VCaP (cell line): ENCODE measurements at regions not wholly inside any gene's neighbourhood (a gene's known extent, or its start where the extent isn't known, plus 50 kb on each side); places are given as distances from the start of the nearest gene placed in this dataset.

Source experiments
- H3K27ac ChIP-seq: fragments of 450-650 bp; 2 replicates; pipeline ENCODE4 v1.5.1; 2017
- TF ChIP-seq, protein P1 (sequence below): fragments of 450-650 bp; conservative IDR thresholded peaks from 2 replicates; pipeline ENCODE4 v1.5.1; 2017; ENCODE audit warnings: mild to moderate bottlenecking, moderate library complexity

DNA sequence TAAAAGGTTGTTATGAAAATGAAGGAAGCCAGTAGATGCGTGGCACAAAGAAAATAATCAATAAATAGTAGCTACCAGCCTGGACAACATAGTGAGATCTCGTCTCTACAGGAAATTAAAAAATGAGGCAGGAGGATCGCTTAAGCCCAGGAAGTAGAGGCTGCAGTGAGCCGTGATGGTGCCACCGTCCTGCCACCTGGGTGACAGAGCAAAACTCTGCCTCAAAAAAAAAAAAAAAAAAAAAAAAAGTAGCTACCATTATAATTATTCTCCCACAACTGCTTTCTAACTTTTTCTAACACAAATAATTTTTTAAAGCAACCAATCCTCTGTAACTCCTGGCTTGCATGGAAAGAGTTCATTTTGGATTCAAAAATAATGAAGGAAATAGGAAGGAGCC, 133.0 kb downstream of the NDUFA12 start:
- H3K27ac ChIP-seq, result peak overlapping the region; percentile 92
- TF ChIP-seq, protein P1, sequence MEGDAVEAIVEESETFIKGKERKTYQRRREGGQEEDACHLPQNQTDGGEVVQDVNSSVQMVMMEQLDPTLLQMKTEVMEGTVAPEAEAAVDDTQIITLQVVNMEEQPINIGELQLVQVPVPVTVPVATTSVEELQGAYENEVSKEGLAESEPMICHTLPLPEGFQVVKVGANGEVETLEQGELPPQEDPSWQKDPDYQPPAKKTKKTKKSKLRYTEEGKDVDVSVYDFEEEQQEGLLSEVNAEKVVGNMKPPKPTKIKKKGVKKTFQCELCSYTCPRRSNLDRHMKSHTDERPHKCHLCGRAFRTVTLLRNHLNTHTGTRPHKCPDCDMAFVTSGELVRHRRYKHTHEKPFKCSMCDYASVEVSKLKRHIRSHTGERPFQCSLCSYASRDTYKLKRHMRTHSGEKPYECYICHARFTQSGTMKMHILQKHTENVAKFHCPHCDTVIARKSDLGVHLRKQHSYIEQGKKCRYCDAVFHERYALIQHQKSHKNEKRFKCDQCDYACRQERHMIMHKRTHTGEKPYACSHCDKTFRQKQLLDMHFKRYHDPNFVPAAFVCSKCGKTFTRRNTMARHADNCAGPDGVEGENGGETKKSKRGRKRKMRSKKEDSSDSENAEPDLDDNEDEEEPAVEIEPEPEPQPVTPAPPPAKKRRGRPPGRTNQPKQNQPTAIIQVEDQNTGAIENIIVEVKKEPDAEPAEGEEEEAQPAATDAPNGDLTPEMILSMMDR, result no peak

DNA sequence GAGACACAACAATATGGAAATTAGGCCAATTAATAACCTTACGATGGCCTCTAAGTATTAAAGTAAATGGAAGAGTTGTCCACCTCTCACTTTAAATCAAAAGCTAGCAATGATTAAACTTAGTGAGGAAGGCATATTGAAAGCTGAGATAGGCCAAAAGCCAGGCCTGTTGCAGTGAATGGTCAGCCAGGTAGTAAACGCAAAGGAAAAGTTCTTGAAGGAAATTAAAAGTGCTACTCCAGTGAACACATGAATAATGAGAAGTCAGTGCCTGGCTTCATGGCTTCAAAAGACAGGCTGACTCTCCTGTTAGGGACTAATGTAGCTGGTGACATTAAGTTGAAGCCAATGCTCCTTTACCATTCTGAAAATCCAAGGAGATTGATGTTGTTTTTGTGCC, 135.3 kb downstream of the NDUFA12 start:
- TF ChIP-seq, protein P1, result no peak
- no peak overlapping the region for H3K27ac ChIP-seq

DNA sequence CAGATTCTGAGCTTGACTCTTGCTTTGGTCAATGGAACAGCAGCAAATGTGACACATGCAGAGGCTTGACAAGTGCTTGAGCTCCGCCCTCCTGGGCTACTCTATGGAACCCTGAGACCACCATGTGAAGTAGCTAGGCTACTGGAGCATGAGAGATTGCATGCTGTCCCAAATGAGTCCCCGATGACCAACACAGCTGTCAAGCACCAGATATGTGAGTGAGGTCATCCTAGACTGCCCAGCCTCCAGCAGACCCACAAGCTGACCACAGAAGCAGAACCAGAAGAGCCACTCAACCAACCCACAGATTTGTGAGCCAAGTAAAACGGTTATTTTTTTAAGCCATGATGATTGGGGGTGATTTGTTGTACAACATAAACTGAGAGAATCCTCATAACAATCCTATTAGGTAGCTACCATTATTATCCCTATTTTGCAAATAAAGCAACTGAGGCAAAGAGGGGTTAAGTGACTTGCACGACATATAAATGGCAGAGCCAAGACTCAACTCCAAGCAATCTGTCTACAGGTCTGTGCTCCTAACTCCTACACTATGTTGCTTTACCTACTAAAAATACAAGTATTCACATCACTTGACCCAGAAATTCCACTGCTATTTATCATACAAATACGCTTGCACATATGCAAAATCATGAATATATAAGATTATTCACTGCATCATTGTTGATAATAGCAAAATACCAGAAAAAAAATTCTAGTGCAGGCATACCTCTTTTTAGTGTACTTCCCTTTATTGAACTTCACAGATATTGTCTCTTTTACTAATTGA, 136.2 kb downstream of the NDUFA12 start:
- TF ChIP-seq, protein P1, result no peak
- no peak overlapping the region for H3K27ac ChIP-seq

DNA sequence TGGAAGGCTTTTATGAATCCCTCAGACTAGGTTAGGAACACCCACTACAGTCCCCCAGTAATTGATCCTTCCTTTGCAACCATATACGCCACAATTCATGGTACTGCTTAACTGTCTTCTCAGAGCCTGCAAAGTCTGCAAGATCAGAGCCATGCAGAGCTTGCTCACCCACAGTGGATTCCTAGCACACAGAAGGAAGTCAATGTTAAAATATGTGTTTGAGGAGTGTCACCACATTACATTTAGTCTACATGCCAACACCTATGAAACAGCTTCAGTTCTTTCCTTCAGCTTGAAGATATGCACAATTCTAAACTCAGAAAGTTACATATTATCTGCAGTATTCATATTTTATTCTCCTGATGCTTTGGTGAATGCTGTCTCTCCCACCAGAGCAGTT, 138.5 kb downstream of the NDUFA12 start:
- no peak overlapping the region for H3K27ac ChIP-seq
- TF ChIP-seq, protein P1, result no peak

DNA sequence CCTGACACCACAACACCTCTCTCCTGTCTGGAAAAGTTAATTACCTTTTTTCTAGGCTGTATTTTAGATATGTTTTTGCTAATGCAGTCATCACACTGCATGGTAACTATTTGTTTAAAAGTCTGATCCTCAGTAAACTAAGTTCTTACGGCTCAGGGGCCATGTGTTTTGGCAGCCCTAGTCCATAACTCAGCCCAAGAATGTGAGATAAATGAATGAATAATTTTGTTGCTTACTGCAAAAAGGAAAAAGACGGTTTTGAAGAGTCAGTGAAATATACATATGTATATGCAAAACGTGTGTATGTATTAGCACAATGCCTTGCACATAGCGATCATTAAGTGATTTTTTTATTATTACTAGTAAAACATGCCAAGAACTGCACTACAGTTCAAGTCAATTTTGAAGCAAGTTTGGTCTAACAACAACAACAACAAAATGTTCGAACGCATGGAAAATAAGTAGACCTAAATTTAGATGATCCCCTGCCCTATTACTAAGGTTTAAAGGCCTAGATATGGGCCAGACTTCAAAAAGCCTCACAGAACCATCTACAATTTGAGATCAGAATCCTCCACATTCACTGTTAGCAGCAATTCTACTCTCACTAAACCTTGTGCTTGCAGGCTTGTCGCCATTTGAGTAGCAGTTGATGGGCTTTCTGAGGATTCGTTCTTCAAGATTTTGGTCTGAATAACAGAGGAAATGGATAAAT, 140.0 kb downstream of the NDUFA12 start:
- TF ChIP-seq, protein P1, result no peak
- H3K27ac ChIP-seq, result no peak overlapping the region

DNA sequence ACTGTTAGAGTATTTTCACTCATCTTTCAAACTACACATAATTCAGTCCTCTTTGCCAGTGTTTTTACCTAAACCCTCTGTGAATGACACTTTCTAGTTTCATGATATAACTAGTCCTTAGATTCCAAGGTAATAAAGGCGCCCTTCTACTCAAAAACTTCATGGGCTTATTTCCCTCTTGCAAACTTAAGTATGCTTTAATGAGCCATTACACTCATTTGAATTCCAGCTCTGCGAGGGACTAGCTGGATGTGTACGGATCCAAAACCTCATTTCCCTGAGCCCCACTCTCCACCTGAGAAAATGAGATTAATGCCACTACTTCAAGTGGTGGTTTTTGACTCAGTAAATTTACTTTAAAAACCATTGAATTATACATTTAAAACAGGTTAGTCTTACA, 141.1 kb downstream of the NDUFA12 start:
- H3K27ac ChIP-seq, result no peak overlapping the region
- TF ChIP-seq, protein P1, result no peak

DNA sequence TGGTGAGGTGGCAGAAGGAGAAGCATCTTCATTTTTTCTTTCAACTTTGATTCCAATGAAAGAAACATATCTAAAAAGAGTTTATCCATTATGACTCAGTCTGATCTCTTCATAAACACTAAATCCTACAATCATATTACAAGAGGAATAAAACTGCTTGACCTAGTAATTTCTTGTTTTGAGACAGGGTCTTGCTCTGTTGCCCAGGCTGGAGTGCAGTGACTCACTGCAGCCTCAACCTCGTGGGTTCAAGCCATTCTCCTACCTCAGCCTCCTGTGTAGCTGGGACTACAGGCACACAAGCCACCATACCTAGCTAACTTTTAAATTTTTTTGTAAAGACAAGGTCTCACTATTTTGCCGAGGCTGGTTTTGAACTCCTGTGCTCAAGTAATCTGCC, 147.2 kb downstream of the NDUFA12 start:
- no peak overlapping the region for H3K27ac ChIP-seq
- TF ChIP-seq, protein P1, result no peak
